PFSK-1 (cell line): ENCODE measurements at regions not wholly inside any gene's neighbourhood (a gene's known extent, or its start where the extent isn't known, plus 50 kb on each side); places are given as distances from the start of the nearest gene placed in this dataset.

Experiments used
- FOXP2 ChIP-seq: optimal IDR thresholded peaks from 2 replicates; pipeline ENCODE3; 2011; ENCODE audit warnings: borderline replicate concordance, control low read depth, inconsistent platforms; ENCODE audit not compliant: insufficient read depth; ENCODE audit errors: extremely low read length, extremely low read depth
- POLR2AphosphoS5 ChIP-seq: IDR thresholded peaks from 2 replicates; pipeline ENCODE4 v1.6.1; 2012; ENCODE audit warnings: low read depth, mild to moderate bottlenecking, control low read depth, low read length, moderate library complexity
- TAF1 ChIP-seq: IDR thresholded peaks from 2 replicates; pipeline ENCODE4 v1.6.1; 2012; ENCODE audit warnings: low read length, control low read depth, borderline replicate concordance; ENCODE audit not compliant: insufficient read depth
- TF ChIP-seq, protein P1 (sequence below), 2 experiments: IDR thresholded peaks; 2 replicates each; pipeline versions ENCODE4 v1.6.1 to v1.8.0; 2011 to 2012; ENCODE audit warnings: low read depth in 2 of 2, low read length in 2 of 2, control low read depth in 1 of 2, inconsistent platforms in 1 of 2, mild to moderate bottlenecking in 1 of 2, moderate library complexity in 1 of 2; ENCODE audit not compliant: insufficient read depth in 1 of 2

DNA sequence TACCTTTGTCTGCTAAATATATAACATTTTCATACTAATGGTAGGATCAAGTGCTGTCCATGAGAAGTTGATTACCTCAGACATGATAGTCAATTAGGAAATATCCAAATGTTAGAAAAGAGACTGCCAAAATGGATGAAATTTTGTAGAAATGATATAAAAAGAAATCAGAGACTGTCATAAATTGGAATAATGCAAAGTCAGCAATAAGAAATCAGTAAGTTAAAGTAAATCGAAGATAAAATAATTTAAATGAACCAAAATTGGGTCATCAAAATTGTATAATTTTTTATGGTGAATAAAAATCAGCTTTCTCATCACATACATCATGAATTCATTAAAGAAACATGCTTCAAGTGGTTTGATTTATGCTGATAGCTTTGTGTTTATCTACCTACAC, 165.3 kb upstream of the CDH2 start:
- TF ChIP-seq POLR2AphosphoS5 (no peak), TAF1 (no peak), FOXP2 (no peak)
- TF ChIP-seq, protein P1, sequence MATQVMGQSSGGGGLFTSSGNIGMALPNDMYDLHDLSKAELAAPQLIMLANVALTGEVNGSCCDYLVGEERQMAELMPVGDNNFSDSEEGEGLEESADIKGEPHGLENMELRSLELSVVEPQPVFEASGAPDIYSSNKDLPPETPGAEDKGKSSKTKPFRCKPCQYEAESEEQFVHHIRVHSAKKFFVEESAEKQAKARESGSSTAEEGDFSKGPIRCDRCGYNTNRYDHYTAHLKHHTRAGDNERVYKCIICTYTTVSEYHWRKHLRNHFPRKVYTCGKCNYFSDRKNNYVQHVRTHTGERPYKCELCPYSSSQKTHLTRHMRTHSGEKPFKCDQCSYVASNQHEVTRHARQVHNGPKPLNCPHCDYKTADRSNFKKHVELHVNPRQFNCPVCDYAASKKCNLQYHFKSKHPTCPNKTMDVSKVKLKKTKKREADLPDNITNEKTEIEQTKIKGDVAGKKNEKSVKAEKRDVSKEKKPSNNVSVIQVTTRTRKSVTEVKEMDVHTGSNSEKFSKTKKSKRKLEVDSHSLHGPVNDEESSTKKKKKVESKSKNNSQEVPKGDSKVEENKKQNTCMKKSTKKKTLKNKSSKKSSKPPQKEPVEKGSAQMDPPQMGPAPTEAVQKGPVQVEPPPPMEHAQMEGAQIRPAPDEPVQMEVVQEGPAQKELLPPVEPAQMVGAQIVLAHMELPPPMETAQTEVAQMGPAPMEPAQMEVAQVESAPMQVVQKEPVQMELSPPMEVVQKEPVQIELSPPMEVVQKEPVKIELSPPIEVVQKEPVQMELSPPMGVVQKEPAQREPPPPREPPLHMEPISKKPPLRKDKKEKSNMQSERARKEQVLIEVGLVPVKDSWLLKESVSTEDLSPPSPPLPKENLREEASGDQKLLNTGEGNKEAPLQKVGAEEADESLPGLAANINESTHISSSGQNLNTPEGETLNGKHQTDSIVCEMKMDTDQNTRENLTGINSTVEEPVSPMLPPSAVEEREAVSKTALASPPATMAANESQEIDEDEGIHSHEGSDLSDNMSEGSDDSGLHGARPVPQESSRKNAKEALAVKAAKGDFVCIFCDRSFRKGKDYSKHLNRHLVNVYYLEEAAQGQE (IDR thresholded peaks at IDR 0.05; ENCODE audit: insufficient read depth in 1 of 2, low read depth in 2 of 2, low read length in 2 of 2) = no peak
